WTC11 (cell line): ENCODE measurements at regions not wholly inside any gene's neighbourhood (a gene's known extent, or its start where the extent isn't known, plus 50 kb on each side); places are given as distances from the start of the nearest gene placed in this dataset.

Source experiments
- ATAC-seq: fragments of 200-7000 bp; cut with Tn5 transposase; 2 replicates; pipeline ENCODE4 v1.10.0; 2021; ENCODE audit warnings: mild to moderate bottlenecking, moderate library complexity
- CTCF ChIA-PET: fragments of 300-600 bp; sonication (Branson Sonifier 250); formaldehyde crosslinking; loops from one replicate; lab custom pipeline; 2021; ENCODE audit warnings: antibody characterized with exemption; lab: Charles Lee
- POLR2A ChIA-PET: fragments of 350-600 bp; sonication (Branson Sonifier 250); formaldehyde crosslinking; loops from one replicate; lab custom pipeline; 2021; ENCODE audit warnings: antibody characterized with exemption; lab: Charles Lee
- DNase-seq: peaks from one replicate; pipeline ENCODE4 v3.0.0; 2021; ENCODE audit warnings: low spot score
- H3K27ac Mint-ChIP-seq: 2 replicates; pipeline ENCODE4 v1.8.0; 2021; ENCODE audit warnings: mixed read lengths
- H3K27me3 Mint-ChIP-seq: 2 replicates; pipeline ENCODE4 v1.8.0; 2021; ENCODE audit warnings: low read depth, mild to moderate bottlenecking, moderate library complexity, mixed read lengths
- H3K36me3 Mint-ChIP-seq: 2 replicates; pipeline ENCODE4 v1.8.0; 2021; ENCODE audit warnings: mixed read lengths
- H3K4me1 Mint-ChIP-seq: 2 replicates; pipeline ENCODE4 v1.8.0; 2022; ENCODE audit warnings: mixed read lengths
- H3K4me3 Mint-ChIP-seq: 2 replicates; pipeline ENCODE4 v1.8.0; 2021; ENCODE audit warnings: mild to moderate bottlenecking, moderate library complexity, mixed read lengths
- H3K9me3 Mint-ChIP-seq: 2 replicates; pipeline ENCODE4 v1.8.0; 2021; ENCODE audit warnings: mixed read lengths
- ETV6 ChIP-seq: sonication (generic); formaldehyde crosslinking; IDR thresholded peaks from 2 replicates; pipeline ENCODE4 v1.8.1; 2022; ENCODE audit warnings: mild to moderate bottlenecking, missing genetic modification reagents
- FOXJ3 ChIP-seq: sonication (generic); formaldehyde crosslinking; IDR thresholded peaks from 2 replicates; pipeline ENCODE4 v1.9.0; 2021; ENCODE audit warnings: missing genetic modification reagents, mild to moderate bottlenecking, borderline replicate concordance
- FOXP1 ChIP-seq: sonication (generic); formaldehyde crosslinking; IDR thresholded peaks from 2 replicates; pipeline ENCODE4 v1.8.0; 2022; ENCODE audit warnings: missing genetic modification reagents, mild to moderate bottlenecking, moderate library complexity, borderline replicate concordance
- GTF2I ChIP-seq: fragments of 250-450 bp; sonication (Bioruptor Pico); conservative IDR thresholded peaks from 2 replicates; pipeline ENCODE4 v1.4.0; 2021; ENCODE audit warnings: mild to moderate bottlenecking
- HMGA2 ChIP-seq: fragments of 250-450 bp; sonication (Bioruptor Pico); IDR thresholded peaks from 2 replicates; pipeline ENCODE4 v1.4.0; 2021; ENCODE audit warnings: mild to moderate bottlenecking, moderate library complexity
- NFYB ChIP-seq: sonication (generic); formaldehyde crosslinking; conservative IDR thresholded peaks from 2 replicates; pipeline ENCODE4 v1.8.0; 2022; ENCODE audit warnings: low read depth, missing genetic modification reagents
- NR1H2 ChIP-seq: sonication (generic); formaldehyde crosslinking; IDR thresholded peaks from 2 replicates; pipeline ENCODE4 v1.9.0; 2021; ENCODE audit warnings: mild to moderate bottlenecking, moderate library complexity, missing genetic modification reagents
- OVOL2 ChIP-seq: fragments of 250-450 bp; sonication (Bioruptor Pico); IDR thresholded peaks from 2 replicates; pipeline ENCODE4 v1.9.0; 2021; ENCODE audit warnings: mild to moderate bottlenecking, borderline replicate concordance
- RORB ChIP-seq: fragments of 250-450 bp; sonication (Bioruptor Pico); IDR thresholded peaks from 2 replicates; pipeline ENCODE4 v1.9.0; 2021; ENCODE audit warnings: mild to moderate bottlenecking
- TEAD4 ChIP-seq: sonication (generic); formaldehyde crosslinking; IDR thresholded peaks from 2 replicates; pipeline ENCODE4 v1.8.0; 2022; ENCODE audit warnings: mild to moderate bottlenecking, missing genetic modification reagents
- TP53 ChIP-seq: sonication (generic); formaldehyde crosslinking; IDR thresholded peaks from 2 replicates; pipeline ENCODE4 v1.8.1; 2023; ENCODE audit warnings: mild to moderate bottlenecking, missing genetic modification reagents
- ZBTB21 ChIP-seq: sonication (generic); formaldehyde crosslinking; IDR thresholded peaks from 2 replicates; pipeline ENCODE4 v1.8.1; 2023; ENCODE audit warnings: mild to moderate bottlenecking, missing genetic modification reagents, borderline replicate concordance
- ZNF317 ChIP-seq: sonication (generic); formaldehyde crosslinking; IDR thresholded peaks from 2 replicates; pipeline ENCODE4 v1.8.1; 2023; ENCODE audit warnings: low read depth, mild to moderate bottlenecking, moderate library complexity, missing genetic modification reagents, borderline replicate concordance
- TF ChIP-seq, protein P1 (sequence below): sonication (generic); formaldehyde crosslinking; IDR thresholded peaks from 2 replicates; pipeline ENCODE4 v1.8.1; 2022; ENCODE audit warnings: mild to moderate bottlenecking, moderate library complexity, missing genetic modification reagents
- TF ChIP-seq, protein P2 (sequence below): fragments of 250-450 bp; sonication (Bioruptor Pico); IDR thresholded peaks from 2 replicates; pipeline ENCODE4 v1.9.0; 2021; ENCODE audit warnings: moderate library complexity, mild to moderate bottlenecking, inconsistent platforms, borderline replicate concordance
- TF ChIP-seq, protein P3 (sequence below): sonication (generic); formaldehyde crosslinking; IDR thresholded peaks from 2 replicates; pipeline ENCODE4 v1.8.1; 2023; ENCODE audit warnings: mild to moderate bottlenecking, missing genetic modification reagents
- TF ChIP-seq, protein P4 (sequence below): sonication (generic); formaldehyde crosslinking; IDR thresholded peaks from 2 replicates; pipeline ENCODE4 v1.8.1; 2022; ENCODE audit warnings: missing genetic modification reagents, borderline replicate concordance
- TF ChIP-seq, protein P5 (sequence below): sonication (generic); formaldehyde crosslinking; IDR thresholded peaks from 2 replicates; pipeline ENCODE4 v1.8.0; 2023; ENCODE audit warnings: missing genetic modification reagents, mild to moderate bottlenecking, borderline replicate concordance

DNA sequence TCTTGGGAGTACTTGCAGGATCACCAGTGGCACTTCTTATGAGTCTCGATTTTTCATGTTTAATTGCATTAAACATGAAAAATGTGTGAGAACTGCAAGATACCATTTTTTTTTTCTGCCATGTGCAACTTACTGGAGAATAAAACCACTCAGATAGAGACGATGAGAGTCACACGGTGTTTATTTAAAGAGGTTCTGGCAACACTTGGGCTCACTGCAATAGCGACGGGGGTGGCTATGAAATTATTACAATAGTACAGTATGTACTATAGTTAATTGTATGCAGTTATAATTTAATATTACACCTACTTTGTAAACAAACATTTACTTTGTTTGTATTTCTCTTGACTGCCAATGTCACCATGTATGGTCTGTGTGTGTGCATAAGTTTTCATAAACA lies 479.8 kb downstream of the NUP35 start:
- H3K4me1 Mint-ChIP-seq: peaks cover 24% of the 10 kb centered on the region
- ChIA-PET CTCF (no interaction called here), POLR2A (no interaction called here)
- no peaks in the 10 kb centered on the region for H3K9me3 Mint-ChIP-seq
- no peaks in the 10 kb centered on the region for H3K27me3 Mint-ChIP-seq
- DNase-seq (no peak), ATAC-seq (no peak)
- H3K36me3 Mint-ChIP-seq: no peaks in the 10 kb centered on the region
- TF ChIP-seq, protein P1, sequence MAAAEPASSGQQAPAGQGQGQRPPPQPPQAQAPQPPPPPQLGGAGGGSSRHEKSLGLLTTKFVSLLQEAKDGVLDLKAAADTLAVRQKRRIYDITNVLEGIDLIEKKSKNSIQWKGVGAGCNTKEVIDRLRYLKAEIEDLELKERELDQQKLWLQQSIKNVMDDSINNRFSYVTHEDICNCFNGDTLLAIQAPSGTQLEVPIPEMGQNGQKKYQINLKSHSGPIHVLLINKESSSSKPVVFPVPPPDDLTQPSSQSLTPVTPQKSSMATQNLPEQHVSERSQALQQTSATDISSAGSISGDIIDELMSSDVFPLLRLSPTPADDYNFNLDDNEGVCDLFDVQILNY: no peak
- TF ChIP-seq GTF2I (CRISPR knock-in tag) (no peak), FOXJ3 (CRISPR knock-in tag) (no peak), NR1H2 (CRISPR knock-in tag) (no peak), ZNF317 (CRISPR knock-in tag) (no peak), OVOL2 (CRISPR knock-in tag) (no peak)
- TF ChIP-seq, protein P2, sequence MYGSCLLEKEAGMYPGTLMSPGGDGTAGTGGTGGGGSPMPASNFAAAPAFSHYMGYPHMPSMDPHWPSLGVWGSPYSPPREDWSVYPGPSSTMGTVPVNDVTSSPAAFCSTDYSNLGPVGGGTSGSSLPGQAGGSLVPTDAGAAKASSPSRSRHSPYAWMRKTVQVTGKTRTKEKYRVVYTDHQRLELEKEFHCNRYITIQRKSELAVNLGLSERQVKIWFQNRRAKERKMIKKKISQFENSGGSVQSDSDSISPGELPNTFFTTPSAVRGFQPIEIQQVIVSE: no peak
- TF ChIP-seq, protein P3, sequence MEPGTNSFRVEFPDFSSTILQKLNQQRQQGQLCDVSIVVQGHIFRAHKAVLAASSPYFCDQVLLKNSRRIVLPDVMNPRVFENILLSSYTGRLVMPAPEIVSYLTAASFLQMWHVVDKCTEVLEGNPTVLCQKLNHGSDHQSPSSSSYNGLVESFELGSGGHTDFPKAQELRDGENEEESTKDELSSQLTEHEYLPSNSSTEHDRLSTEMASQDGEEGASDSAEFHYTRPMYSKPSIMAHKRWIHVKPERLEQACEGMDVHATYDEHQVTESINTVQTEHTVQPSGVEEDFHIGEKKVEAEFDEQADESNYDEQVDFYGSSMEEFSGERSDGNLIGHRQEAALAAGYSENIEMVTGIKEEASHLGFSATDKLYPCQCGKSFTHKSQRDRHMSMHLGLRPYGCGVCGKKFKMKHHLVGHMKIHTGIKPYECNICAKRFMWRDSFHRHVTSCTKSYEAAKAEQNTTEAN: no peak
- TF ChIP-seq, protein P4, sequence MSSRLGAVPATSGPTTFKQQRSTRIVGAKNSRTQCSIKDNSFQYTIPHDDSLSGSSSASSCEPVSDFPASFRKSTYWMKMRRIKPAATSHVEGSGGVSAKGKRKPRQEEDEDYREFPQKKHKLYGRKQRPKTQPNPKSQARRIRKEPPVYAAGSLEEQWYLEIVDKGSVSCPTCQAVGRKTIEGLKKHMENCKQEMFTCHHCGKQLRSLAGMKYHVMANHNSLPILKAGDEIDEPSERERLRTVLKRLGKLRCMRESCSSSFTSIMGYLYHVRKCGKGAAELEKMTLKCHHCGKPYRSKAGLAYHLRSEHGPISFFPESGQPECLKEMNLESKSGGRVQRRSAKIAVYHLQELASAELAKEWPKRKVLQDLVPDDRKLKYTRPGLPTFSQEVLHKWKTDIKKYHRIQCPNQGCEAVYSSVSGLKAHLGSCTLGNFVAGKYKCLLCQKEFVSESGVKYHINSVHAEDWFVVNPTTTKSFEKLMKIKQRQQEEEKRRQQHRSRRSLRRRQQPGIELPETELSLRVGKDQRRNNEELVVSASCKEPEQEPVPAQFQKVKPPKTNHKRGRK (CRISPR knock-in tag): no peak
- H3K4me3 Mint-ChIP-seq: no peak overlapping the region
- H3K27ac Mint-ChIP-seq: no peak overlapping the region

DNA sequence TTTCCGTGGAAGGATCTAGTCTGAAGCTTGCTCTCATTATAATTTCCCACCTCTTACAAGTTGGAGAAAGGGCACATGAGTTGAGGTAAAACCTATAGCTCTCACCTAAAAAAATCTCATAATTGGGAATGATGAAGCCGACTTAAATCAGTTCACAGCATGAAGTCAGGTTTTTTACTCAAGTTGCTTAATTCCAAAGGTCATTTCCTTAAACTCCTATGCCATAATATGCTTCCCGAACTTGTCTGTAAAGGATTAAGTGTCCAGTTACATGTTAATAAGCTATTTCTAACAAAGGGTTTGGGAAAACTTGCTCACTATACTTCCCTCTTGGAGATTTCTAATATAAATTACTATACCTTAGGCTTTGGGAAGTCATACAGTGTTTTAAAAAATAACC lies 481.2 kb downstream of the NUP35 start:
- Mint-ChIP-seq H3K9me3 (no peaks in the 10 kb centered on the region), H3K4me3 (no peak overlapping the region), H3K36me3 (no peaks in the 10 kb centered on the region), H3K27ac (no peak overlapping the region), H3K27me3 (no peaks in the 10 kb centered on the region), H3K4me1 (peaks cover 34% of the 10 kb centered on the region)
- POLR2A ChIA-PET: no interaction called here
- no peak for ATAC-seq
- no peak for DNase-seq
- TF ChIP-seq TEAD4 (no peak), NFYB (CRISPR knock-in tag) (no peak), ZBTB21 (CRISPR knock-in tag) (no peak), FOXP1 (CRISPR knock-in tag) (no peak), HMGA2 (CRISPR knock-in tag) (no peak), ETV6 (CRISPR knock-in tag) (no peak), GTF2I (CRISPR knock-in tag) (no peak), TP53 (CRISPR knock-in tag) (no peak), RORB (CRISPR knock-in tag) (no peak)
- TF ChIP-seq, protein P5, sequence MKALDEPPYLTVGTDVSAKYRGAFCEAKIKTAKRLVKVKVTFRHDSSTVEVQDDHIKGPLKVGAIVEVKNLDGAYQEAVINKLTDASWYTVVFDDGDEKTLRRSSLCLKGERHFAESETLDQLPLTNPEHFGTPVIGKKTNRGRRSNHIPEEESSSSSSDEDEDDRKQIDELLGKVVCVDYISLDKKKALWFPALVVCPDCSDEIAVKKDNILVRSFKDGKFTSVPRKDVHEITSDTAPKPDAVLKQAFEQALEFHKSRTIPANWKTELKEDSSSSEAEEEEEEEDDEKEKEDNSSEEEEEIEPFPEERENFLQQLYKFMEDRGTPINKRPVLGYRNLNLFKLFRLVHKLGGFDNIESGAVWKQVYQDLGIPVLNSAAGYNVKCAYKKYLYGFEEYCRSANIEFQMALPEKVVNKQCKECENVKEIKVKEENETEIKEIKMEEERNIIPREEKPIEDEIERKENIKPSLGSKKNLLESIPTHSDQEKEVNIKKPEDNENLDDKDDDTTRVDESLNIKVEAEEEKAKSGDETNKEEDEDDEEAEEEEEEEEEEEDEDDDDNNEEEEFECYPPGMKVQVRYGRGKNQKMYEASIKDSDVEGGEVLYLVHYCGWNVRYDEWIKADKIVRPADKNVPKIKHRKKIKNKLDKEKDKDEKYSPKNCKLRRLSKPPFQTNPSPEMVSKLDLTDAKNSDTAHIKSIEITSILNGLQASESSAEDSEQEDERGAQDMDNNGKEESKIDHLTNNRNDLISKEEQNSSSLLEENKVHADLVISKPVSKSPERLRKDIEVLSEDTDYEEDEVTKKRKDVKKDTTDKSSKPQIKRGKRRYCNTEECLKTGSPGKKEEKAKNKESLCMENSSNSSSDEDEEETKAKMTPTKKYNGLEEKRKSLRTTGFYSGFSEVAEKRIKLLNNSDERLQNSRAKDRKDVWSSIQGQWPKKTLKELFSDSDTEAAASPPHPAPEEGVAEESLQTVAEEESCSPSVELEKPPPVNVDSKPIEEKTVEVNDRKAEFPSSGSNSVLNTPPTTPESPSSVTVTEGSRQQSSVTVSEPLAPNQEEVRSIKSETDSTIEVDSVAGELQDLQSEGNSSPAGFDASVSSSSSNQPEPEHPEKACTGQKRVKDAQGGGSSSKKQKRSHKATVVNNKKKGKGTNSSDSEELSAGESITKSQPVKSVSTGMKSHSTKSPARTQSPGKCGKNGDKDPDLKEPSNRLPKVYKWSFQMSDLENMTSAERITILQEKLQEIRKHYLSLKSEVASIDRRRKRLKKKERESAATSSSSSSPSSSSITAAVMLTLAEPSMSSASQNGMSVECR (CRISPR knock-in tag): no peak
- CTCF ChIA-PET: no interaction called here
